Colonic mucosa (tissue), 4 donors: ENCODE measurements at regions not wholly inside any gene's neighbourhood (a gene's known extent, or its start where the extent isn't known, plus 50 kb on each side); places are given as distances from the start of the nearest gene placed in this dataset.

Experiments
- DNase-seq: peaks from one replicate; pipeline ENCODE4 v3.0.0-alpha.2; 2020
- H3K27ac ChIP-seq: fragments of 200-600 bp; one replicate; pipeline ENCODE4 v1.8.0; 2021
- H3K27me3 ChIP-seq: fragments of 200-600 bp; one replicate; pipeline ENCODE4 v1.8.0; 2021
- H3K36me3 ChIP-seq: fragments of 200-600 bp; one replicate; pipeline ENCODE4 v1.8.0; 2021
- H3K4me1 ChIP-seq: fragments of 200-600 bp; one replicate; pipeline ENCODE4 v1.8.0; 2021; ENCODE audit warnings: mild to moderate bottlenecking
- H3K4me3 ChIP-seq: fragments of 200-600 bp; one replicate; pipeline ENCODE4 v1.8.0; 2021
- H3K9ac ChIP-seq, 2 donors: one replicate each; pipeline ENCODE4 v1.7.0; 2013; ENCODE audit warnings: control low read depth in 2 of 2, low read depth in 2 of 2, low read length in 2 of 2
- H3K9me3 ChIP-seq: fragments of 200-600 bp; one replicate; pipeline ENCODE4 v1.8.0; 2021
- intact Hi-C: fragments of 100-400 bp; cut with DNase I; formaldehyde crosslinking; loops from one replicate; pipeline ENCODE4 v1.14.1; 2022
- TF ChIP-seq, protein P1 (sequence below): fragments of 200-600 bp; IDR thresholded peaks from one replicate; pipeline ENCODE4 v1.8.0; 2022; ENCODE audit warnings: antibody characterized with exemption, mild to moderate bottlenecking
- donor health status: healthy.
- donor health status: DM: no; HTN: no; CAD: no.
- donor health status: DM: no; HTN: no; CAD: no.

DNA sequence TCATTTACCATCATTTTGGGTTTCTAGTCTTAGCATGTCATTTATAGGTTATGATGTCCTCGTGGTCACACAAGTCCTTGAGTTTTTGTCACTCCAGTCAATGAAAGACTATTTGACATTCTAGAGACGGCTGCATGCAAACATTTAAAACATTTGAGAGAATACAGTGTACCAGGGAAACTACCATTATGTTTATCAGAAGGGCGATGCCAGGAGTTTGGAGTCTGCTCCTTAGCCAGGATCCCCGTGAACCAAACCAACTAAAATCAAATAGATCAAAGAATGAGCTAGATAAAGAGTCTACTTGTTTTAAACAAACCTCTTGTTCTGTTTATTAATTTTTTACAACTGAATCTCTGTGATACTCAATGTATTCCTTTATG, 122.6 kb downstream of the OLIG3 start:
- Histone ChIP-seq H3K27ac (no peak overlapping the region), H3K9me3 (no peaks in the 10 kb centered on the region), H3K4me3 (no peak overlapping the region), H3K27me3 (no peaks in the 10 kb centered on the region), H3K4me1 (no peaks in the 10 kb centered on the region), H3K36me3 (no peaks in the 10 kb centered on the region), H3K9ac (no peak overlapping the region)
- DNase-seq, result no peak
- intact Hi-C loops, result no loop called here
- TF ChIP-seq, protein P1, sequence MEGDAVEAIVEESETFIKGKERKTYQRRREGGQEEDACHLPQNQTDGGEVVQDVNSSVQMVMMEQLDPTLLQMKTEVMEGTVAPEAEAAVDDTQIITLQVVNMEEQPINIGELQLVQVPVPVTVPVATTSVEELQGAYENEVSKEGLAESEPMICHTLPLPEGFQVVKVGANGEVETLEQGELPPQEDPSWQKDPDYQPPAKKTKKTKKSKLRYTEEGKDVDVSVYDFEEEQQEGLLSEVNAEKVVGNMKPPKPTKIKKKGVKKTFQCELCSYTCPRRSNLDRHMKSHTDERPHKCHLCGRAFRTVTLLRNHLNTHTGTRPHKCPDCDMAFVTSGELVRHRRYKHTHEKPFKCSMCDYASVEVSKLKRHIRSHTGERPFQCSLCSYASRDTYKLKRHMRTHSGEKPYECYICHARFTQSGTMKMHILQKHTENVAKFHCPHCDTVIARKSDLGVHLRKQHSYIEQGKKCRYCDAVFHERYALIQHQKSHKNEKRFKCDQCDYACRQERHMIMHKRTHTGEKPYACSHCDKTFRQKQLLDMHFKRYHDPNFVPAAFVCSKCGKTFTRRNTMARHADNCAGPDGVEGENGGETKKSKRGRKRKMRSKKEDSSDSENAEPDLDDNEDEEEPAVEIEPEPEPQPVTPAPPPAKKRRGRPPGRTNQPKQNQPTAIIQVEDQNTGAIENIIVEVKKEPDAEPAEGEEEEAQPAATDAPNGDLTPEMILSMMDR, result no peak

DNA sequence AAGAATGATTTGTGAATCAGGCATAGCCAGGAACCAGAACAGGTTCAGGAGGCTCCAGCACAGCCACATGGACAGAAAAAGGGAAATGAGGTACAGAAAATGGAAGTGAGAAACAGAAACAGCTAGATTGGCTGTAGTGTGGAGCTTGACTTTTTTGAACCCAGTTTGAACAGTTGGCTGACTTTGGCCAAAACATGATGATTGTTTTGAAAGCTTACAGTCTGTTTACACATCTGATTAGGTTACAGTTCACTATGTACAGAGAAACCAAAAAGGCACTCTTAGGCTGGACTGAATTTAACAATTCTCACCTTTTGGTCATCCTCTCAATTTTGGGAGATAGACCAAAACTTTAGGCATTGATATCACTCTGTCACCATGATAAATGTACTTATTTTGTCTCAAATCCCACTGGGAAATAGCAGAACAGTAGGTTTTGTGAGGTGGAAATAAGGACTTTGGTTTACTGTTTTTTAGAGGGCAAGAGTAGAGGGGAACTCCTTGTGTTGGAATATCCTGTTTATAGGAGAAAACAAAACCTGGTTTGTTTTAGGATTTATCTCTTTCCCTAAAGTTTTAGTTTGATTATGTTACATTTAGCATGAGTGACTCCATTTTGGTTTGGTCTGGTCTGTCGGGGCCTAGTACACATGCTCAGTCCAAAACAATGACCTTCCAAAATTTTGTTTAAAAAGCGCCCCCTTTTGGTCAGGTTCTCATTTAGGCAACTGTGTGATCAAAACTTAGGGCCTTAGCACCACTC, 123.1 kb downstream of the OLIG3 start:
- TF ChIP-seq, protein P1, result no peak
- H3K9me3 ChIP-seq, result no peaks in the 10 kb centered on the region
- intact Hi-C loops, result no loop called here
- H3K27ac ChIP-seq, result no peak overlapping the region
- no peaks in the 10 kb centered on the region for H3K4me1 ChIP-seq
- H3K27me3 ChIP-seq, result no peaks in the 10 kb centered on the region
- no peak overlapping the region for H3K9ac ChIP-seq
- no peak overlapping the region for H3K4me3 ChIP-seq
- DNase-seq, result no peak
- no peaks in the 10 kb centered on the region for H3K36me3 ChIP-seq

DNA sequence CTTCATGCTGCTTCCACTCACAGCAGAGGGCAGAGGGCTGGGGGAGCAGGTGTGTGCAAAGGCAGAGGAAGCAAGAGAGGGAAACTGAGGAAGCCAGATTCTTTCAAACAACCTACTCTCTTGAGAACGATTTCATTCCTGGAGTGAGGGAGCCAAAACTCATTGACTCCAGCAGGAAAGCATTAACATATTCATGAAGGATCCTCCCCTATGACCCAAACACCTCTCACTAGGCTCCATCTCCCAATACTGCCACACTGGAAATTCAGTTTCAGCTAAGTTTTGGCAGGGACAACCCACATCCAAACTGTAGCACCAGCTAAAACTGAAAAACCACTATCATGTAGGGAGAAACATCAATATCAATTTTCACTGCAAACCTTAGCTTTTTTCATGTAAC, 125.1 kb downstream of the OLIG3 start:
- Histone ChIP-seq H3K9me3 (no peaks in the 10 kb centered on the region), H3K9ac (no peak overlapping the region), H3K27me3 (no peaks in the 10 kb centered on the region), H3K27ac (no peak overlapping the region), H3K36me3 (no peaks in the 10 kb centered on the region), H3K4me1 (no peaks in the 10 kb centered on the region), H3K4me3 (no peak overlapping the region)
- intact Hi-C loops, result no loop called here
- TF ChIP-seq, protein P1, result no peak
- no peak for DNase-seq

DNA sequence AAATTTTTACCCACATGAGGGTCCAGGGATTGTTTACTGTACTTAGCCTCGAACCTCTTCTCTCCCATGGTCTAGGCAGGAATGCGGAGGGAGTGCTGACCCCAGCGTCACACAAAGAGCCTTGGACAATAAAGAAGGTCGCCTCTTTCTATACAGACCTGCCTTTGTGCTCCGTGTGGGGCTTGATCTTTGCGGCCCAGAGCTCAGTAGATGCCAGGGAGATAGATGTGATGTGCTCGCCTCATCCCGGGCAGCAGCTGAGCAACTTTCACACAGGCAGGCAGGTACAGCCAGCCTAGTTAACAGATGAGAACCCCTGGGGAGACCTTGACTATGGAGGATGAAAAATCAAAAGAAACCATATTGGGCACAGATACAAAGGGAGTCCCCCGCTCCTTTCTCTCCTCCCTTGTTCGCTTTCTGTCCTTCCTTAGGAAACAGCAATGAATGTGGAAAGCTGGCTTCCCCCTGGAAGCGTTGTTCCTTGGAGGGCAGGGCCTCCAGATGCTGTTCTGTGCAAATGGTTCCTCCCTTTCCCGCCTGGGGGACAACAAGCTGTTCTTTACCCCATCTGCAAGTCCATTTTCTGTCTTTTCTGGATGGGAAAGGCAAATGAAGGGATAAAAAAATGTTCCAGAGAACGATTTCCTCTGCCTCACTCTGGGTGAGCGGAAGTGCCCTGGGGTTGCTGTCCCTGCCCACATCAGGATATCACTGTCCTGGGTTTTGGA, 128.3 kb downstream of the OLIG3 start:
- no peak overlapping the region for H3K27ac ChIP-seq
- TF ChIP-seq, protein P1, result no peak
- H3K4me3 ChIP-seq, result no peak overlapping the region
- no peaks in the 10 kb centered on the region for H3K36me3 ChIP-seq
- no peaks in the 10 kb centered on the region for H3K9me3 ChIP-seq
- no peak for DNase-seq
- intact Hi-C loops, result no loop called here
- no peaks in the 10 kb centered on the region for H3K4me1 ChIP-seq
- no peaks in the 10 kb centered on the region for H3K27me3 ChIP-seq
- H3K9ac ChIP-seq, result no peak overlapping the region

DNA sequence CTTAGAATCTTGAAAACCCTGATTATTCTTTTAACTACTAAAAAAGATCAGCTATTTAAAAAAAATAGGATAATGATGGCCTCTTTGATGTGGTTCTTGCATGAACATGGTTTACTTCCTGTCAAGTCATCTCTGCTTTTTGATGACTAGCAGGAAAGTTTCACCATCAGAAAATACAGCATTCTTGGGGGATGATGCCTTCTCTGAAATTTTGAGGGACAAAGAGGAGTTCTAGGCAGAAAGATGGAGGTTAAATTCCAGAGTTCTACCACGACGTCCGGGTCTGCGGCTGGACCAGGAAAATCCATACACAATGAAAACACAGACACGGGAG, 130.4 kb downstream of the OLIG3 start:
- H3K4me1 ChIP-seq, result no peaks in the 10 kb centered on the region
- TF ChIP-seq, protein P1, result no peak
- H3K27me3 ChIP-seq, result no peaks in the 10 kb centered on the region
- DNase-seq, result no peak
- H3K36me3 ChIP-seq, result no peaks in the 10 kb centered on the region
- no peak overlapping the region for H3K27ac ChIP-seq
- no peak overlapping the region for H3K4me3 ChIP-seq
- intact Hi-C loops, result no loop called here
- no peak overlapping the region for H3K9ac ChIP-seq
- no peaks in the 10 kb centered on the region for H3K9me3 ChIP-seq
